Coronary artery (tissue), 2 donors: ENCODE measurements at regions not wholly inside any gene's neighbourhood (a gene's known extent, or its start where the extent isn't known, plus 50 kb on each side); places are given as distances from the start of the nearest gene placed in this dataset.

Experiments
- DNase-seq: peaks from one replicate; pipeline ENCODE4 v3.0.0-alpha.2; 2017; ENCODE audit warnings: low spot score
- H3K27ac ChIP-seq, 2 donors: fragments of 200-600 bp; sonication (generic); one replicate each; pipeline ENCODE4 v1.5.1; 2016 to 2019
- H3K4me3 ChIP-seq: fragments of 200-600 bp; sonication (generic); 2 replicates; pipeline ENCODE4 v1.5.1; 2016; ENCODE audit warnings: mild to moderate bottlenecking, moderate library complexity
- TF ChIP-seq, protein P1 (sequence below): fragments of 200-600 bp; sonication (generic); IDR thresholded peaks from one replicate; pipeline ENCODE4 v1.5.1; 2019; ENCODE audit warnings: antibody characterized with exemption

DNA sequence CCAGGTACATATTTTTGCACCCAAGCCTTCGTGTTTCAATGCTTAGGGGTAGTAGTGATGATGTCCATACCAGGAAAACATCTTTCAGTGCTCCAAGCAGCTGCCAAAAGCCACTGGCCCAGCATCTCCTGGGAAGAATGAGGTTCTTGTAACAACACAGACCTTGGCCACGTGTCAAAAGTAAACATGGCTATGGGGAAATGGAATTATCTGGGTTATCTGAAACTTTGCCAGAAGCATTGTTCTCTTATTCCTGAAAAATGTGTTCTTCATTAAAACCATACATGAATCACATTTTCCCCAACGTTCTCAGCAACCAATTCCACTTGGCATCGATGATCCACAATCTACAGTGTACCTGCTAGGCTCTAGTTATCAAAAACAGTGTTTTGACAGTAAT lies 524.2 kb upstream of the EEF2KMT start:
- no peak for DNase-seq
- TF ChIP-seq, protein P1, sequence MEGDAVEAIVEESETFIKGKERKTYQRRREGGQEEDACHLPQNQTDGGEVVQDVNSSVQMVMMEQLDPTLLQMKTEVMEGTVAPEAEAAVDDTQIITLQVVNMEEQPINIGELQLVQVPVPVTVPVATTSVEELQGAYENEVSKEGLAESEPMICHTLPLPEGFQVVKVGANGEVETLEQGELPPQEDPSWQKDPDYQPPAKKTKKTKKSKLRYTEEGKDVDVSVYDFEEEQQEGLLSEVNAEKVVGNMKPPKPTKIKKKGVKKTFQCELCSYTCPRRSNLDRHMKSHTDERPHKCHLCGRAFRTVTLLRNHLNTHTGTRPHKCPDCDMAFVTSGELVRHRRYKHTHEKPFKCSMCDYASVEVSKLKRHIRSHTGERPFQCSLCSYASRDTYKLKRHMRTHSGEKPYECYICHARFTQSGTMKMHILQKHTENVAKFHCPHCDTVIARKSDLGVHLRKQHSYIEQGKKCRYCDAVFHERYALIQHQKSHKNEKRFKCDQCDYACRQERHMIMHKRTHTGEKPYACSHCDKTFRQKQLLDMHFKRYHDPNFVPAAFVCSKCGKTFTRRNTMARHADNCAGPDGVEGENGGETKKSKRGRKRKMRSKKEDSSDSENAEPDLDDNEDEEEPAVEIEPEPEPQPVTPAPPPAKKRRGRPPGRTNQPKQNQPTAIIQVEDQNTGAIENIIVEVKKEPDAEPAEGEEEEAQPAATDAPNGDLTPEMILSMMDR = no peak
- no peak overlapping the region for H3K27ac ChIP-seq
- H3K4me3 ChIP-seq = no peak overlapping the region

GRCh38 chr16:5619304-5619703 lies 521.7 kb upstream of the EEF2KMT start:
- TF ChIP-seq, protein P1 = no peak
- no peak for DNase-seq
- Histone ChIP-seq H3K4me3 (no peak overlapping the region), H3K27ac (no peak overlapping the region)

- TF ChIP-seq, protein P1 = no peak
- no peak overlapping the region for H3K4me3 ChIP-seq
- H3K27ac ChIP-seq = no peak overlapping the region
- no peak for DNase-seq
These were observed 519.2 kb upstream of the EEF2KMT start for GRCh38 chr16:5616841-5617240.

GRCh38 chr16:5615868-5616642 lies 518.5 kb upstream of the EEF2KMT start:
- TF ChIP-seq, protein P1 = peak; percentile 47
- Histone ChIP-seq H3K27ac (no peak overlapping the region), H3K4me3 (peak overlapping the region; percentile 24)
- peak; percentile 74 for DNase-seq

- H3K4me3 ChIP-seq = no peak overlapping the region
- TF ChIP-seq, protein P1 = no peak
- H3K27ac ChIP-seq = no peak overlapping the region
- DNase-seq = no peak
These were observed 509.6 kb upstream of the EEF2KMT start for GRCh38 chr16:5607169-5607568.

- no peak for DNase-seq
- TF ChIP-seq, protein P1 = no peak
- H3K4me3 ChIP-seq = no peak overlapping the region
- H3K27ac ChIP-seq = no peak overlapping the region
These were observed 507.8 kb upstream of the EEF2KMT start for GRCh38 chr16:5605404-5605803.

- no peak overlapping the region for H3K27ac ChIP-seq
- TF ChIP-seq, protein P1 = no peak
- no peak for DNase-seq
- no peak overlapping the region for H3K4me3 ChIP-seq
These were observed 507.2 kb upstream of the EEF2KMT start for GRCh38 chr16:5604770-5605169.
